GM19025 (cell line): ENCODE measurements at regions not wholly inside any gene's neighbourhood (a gene's known extent, or its start where the extent isn't known, plus 50 kb on each side); places are given as distances from the start of the nearest gene placed in this dataset.
"Not testable (repeated sequence)": the region's sequence is repeated elsewhere in the genome, so short reads cannot be mapped to it uniquely, and the experiment has no call there.

ENCODE experiments used
- ATAC-seq: cut with Tn5 transposase; IDR thresholded peaks from one replicate; pipeline ENCODE4 v1.9.1; 2021; ENCODE audit warnings: mild to moderate bottlenecking, low read depth, moderate library complexity; ENCODE audit not compliant: unreplicated experiment

DNA sequence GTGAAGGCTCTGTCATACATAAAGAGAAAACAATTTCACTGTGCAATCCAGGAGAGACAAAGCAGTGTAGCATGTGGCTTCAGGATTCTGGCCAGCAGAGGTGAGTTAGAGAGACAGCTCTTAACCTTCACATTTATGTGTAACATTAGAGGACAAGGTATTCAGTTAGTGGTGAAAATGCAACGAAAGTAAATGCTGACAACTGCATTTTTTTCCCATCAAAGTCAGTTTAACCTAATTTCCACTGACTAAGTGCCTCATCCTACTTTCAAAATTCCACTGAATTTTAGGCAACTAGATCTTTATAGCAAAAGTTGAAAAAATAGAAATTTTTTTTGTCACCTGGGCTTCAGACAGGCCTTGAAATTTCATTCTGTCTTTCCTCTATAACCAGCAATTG, 130.8 kb upstream of the LNX1 start:
- no peak for ATAC-seq

DNA sequence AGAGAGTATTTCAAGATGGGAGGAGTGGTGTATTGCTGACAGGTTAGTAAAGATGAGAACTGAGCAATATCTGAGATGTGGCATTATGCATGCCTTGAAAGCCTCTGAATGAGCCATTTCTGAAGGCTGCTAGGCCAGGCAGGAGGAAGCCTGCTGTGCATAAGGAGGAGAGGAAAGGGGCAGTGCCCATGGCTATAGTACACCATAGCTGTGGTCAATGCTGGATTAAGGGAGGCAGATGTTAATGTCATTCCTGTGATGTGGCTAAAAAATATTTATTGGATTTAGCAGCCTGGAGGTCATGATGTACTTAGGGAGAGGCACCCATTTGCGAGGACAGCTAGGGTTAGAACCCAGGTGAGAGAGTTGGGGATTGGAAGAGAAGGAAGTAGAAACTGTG, 130.0 kb upstream of the LNX1 start:
- no peak for ATAC-seq

DNA sequence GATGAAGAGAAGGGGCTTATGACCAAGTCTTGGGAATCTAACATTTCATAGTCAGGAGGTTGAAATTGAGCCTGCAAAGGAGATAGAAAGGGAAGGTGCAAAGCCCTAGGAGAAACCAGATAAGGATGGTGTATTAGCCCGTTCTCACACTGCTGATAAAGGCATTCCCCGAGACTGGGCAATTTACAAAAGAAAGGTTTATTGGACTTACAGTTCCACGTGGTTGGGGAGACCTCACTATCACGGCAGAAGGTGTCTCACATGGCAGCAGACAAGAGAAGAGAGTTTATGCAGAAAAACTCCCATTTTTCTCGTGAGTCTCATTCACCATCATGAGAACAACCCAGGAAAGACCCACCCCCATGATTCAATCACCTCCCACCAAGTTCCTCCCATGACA, 129.5 kb upstream of the LNX1 start:
- no peak for ATAC-seq

DNA sequence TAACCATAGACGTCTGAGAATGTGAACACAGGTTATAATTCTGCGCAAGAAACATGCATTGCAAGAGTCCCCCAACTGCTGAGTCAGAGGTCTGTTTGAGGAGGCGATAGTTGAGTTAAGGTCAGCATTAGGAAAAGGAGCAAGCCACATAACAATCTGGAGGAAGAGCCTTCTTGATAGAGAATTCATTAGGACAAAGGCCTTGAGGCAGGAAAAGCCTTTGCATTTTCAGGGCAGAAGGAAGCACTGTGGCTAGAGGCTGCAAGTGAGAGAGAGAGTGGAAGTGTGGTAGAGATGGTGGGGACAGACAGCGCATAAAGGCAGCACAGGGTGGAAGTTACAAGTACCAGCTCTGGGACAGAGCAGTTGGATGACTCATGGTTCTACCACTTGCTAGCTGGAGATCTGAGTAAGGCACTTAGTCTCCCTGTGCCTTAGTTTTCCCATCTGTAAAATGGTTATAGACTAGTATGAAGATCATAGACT, 125.8 kb upstream of the LNX1 start:
- ATAC-seq = no peak

DNA sequence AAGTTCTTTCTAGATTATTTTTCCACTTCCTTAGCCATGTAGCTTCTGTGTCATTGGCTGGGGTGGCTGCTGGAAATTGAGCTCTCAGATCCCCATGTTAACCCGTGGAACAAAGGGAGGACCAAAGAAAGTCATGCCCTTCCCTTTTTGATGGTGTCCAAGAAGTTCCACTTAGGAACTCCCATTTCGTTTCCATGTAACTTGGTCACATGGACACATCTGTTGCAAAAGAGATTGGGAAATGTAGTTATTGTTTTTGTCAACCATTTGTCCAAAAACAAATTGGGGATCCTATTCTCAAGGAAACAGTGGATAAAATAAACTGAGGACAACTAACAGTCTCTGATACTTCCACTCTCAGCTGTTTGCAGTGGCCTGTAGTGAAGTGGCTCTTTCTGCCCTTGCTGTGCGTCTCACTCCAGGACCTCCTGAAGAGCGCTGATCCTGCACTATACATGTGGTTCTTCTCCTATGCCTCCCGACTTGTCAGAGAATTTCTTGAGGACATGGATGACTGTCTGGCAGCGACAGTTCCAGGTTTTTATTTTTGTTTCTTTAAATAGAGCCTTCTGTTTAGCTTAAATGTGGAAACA, 125.3 kb upstream of the LNX1 start:
- ATAC-seq = no peak

DNA sequence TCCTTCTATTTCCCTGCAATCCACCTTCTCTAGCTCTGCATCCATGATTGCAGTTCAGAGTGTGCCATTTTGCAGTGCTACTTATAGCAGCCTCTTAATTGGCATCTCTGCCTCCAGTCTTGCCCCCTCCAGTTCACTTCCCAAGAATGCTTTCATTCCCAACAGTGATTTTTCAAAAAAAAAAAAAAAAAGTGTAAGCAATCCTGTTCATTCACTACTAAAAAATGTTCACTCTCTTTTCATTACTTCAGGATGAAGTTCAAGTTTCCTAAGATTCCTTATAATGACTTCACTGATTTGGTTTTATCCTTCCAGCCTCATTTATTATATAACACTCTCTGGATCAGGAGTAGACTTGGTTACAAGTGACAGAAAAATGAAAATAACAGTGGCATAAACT, 124.7 kb upstream of the LNX1 start:
- no peak for ATAC-seq

DNA sequence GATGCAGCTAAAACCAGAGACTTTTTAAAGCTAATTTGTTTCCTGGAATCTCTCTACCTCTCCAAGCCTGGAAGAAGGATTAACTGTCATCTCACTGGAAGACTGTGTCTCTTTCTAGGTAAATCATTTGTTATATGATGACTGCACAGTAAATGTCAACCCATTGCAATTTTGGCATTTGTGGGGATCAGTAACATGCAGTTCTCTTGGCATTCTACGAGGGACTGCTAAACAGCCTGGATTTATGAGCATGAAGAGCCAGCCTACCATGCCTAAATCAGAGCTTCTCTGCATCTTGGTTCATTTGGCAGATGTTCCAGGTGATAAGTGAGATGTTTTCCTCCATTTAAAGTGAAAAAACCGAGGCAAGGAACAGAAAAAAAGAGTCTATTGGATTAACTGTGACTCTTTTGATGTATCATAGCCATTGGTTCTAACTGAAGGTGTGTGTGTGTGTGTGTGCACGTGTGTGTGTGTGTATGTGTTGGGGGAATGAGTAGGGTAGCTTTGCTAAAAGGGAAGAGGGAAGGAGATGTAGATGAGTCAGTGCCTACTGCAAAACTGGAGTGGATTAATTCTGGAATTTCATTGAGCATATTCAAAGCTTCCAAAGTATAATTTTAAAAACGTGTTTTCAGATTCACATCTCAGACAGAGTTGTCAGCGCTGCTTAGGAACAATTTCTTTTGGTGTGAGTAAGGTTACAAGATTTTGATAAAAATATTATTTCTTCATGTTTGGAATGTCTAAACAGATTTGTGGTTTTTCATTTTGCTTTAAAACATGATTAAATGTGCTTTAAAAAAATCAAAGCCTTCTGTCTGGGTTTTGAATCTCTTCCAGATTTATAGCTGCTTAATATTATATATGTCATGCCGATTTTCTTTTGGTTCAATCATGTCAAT, 123.2 kb upstream of the LNX1 start:
- no peak for ATAC-seq

DNA sequence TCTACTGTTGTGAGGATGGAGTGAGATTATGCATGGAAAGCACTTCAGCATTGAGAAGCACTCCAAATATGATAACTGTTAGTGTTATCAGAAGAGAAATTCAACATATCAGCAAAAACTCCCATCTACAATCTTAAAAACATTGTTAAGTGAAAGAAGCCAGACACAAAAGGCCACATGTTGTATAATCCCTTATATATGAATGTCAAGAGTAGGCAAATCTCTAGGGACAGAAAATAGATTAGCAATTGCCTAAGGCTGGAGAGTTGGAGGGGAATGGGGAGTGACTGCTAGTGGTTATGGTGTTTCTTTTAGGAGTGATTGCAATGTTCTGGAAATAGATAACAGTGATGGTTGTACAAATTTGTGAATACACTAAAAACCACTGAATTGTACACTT, 122.5 kb upstream of the LNX1 start:
- no peak for ATAC-seq

DNA sequence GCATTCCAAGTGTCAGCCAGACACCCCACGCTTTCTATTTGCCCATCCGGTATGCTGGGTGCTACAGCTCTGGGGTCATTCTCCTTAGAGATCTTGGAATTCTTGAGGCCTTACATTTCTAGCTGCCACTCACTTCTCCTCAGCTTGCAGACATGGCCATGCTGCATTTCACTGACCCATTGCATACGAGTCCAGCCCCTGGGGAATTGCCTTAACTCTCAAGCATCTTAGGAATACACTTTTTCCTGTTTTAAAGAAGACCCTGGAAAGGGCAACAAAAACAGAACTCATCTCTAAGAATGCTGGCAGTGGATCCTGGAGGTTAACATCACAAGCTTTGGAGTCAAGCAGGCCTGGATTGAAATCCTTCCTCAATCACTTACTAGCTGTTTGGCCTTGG, 122.0 kb upstream of the LNX1 start:
- ATAC-seq = no peak

DNA sequence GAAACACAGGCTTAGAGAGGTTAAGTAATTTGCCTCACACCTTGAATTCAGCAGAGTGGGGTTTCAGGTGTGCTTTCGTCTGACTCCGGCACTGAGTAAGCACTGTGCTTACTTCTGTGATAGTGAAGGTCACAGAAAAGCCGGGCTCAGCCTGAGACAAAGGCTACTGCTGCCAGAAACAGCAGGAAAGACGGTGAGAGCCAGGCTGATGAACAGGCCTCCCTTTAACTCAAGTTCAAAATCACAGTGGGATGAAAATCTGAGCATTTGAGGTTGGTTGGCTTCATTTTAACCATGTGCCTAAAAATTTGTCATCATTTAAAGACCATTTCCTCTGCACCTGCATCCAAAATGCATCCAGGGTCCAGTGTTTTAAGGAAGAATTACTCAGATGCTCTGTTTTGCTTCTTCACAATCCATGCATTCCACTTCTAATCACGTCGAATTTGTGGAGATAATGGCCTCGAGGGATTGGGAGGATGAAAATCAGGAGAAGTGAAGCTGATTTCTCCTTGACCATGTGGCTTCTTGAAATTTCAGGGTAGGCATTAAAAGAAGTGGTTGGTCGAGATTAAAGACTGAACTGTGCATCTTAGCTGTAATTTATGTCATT, 121.2 kb upstream of the LNX1 start:
- no peak for ATAC-seq

DNA sequence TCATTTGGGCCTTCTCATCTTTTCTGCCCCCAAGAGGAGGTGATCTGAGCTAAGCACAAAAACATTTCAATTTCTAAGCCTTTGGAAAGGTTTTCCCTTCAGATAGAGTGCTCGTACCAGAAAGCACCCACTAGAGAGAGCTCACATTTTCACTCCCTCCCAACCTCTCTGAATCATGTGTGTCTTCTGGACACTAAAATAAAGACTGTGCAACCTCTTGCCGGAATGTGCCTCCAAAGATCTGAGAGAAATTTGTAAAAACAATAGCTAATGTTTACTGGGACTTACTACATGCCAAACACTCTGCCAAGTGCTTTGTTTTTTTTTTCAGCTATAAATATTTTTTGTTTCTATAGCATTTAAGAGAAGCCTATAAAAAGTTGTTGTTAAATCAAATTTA, 120.6 kb upstream of the LNX1 start:
- no peak for ATAC-seq

DNA sequence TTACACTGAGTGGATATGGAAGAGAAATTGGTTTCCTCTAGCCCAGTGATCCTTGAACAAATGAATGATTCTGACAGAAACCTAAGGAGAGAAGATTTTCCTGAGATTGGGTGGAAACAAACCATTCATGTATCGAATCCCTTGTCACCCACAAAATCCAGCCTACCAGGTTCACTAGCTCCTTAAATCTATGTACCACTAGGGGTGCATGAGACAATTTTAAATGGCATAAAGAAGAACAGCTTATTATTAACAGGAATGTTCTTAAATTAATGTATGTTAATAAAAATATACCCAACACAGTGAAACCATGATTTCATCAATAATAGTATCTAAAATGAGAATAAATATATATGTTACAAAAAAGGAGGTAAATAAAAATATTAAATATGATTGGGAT, 118.4 kb upstream of the LNX1 start:
- ATAC-seq = no peak

DNA sequence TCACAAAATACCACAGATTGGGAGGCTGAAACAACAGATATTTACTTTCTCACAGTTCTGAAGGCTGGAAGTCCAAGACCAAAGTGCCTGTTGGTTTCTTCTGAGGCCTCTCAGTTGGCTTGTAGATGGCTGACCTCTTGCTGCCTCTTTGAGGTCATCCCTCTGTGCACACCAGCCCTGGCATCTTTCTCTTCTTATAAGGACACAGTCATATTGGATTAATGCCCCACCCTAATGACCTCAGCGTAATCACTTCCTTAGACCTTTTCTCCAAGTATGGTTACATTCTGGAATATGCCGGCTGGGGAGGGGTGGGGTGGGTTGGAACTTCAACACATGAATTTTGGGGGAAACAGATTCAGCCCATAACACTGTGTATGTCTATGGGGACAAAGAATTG, 116.2 kb upstream of the LNX1 start:
- ATAC-seq = no peak

DNA sequence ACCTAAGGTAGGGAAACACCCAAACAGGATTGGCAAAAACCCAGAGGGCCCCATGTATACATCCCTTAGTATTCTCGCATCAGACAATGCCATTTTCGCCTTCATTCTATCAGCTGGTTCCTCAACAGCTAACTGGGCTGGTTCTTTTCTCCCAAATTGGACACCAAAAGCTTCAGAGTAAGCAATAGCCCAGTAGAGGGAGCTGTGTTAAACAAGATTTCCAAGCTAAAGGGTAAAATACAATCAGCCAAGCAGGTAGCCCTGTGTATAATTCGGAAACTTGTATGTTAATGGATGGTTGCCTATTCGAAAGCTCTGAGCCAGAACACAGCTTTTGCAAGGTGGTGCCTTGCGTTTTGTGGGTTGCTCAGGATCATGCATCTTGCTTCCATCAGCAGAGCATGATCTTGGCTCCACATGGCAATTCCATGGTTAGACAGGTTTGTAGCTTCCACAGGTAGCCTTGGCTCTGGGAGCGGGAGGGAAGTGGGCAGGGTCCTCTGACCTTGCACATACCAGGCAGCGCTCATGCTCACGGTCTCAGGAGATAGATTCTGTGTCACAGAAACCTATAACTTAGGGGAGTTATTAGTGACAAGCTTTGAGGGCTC, 115.2 kb upstream of the LNX1 start:
- no peak for ATAC-seq

DNA sequence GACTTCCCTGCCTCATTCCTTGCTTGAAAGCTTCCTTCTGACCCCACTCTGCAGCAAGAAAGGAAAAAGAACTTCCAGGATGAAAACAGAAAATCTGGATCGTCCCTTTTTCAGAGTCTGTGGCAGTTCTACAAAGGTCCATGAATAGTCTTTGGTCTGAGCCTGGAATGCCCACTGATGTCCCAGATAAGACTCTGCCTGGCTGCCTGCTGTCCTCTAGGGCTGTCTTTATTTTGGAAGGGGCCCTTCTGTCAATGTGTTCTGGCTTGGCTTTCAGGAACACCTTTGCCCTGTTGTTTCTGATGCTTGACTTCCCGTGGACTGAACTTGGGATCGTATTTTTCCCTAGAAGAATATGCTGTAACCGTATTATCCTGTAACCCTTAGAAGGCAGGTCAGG, 114.7 kb upstream of the LNX1 start:
- ATAC-seq = no peak

DNA sequence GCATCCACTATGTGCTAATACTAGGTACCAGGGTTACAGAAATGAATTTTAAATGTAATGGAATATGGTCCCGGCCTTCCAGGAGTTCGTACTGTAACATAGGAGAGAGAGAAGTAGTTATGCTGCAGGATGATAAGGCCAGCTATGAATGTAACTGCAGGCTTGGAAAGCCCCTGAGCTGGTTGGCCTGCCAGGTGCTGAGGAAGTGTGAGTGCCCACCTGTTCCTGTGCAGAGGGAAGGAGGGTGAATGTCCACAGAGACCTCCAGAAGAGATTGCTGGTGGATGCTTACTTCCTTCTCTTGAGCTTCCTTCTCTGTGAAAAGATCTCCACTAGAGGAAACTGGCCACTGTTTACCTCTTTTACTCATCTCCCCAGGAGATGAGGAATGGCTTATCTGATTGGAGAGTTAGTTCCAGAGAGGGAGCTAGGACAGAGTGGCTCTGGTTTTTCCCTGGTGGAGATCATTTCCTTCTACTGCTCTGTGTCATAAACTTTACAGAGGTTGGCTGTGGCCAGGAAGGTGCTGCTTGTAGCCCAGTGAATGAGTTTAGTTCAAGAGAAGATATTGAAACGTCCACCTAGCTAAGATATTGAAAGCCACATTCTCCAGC, 114.0 kb upstream of the LNX1 start:
- ATAC-seq = peak; percentile 24

DNA sequence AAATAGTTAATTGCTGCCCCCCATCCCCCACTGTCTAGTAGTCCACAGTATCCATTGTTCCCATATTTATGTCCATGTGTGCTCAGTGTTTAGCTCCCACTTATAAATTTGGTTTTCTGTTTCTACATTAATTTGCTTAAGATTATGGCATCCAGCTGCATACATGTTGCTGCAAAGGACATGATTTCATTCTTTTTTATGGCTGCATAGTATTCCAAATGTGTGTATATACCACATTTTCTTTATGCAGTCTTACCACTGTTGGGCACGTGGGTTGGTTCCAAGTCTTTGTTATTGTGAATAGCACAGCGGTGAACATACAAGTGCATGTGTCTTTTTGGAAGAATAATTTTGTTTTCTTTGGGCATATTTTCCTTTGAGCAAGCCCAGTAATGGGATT, 113.0 kb upstream of the LNX1 start:
- no peak for ATAC-seq

DNA sequence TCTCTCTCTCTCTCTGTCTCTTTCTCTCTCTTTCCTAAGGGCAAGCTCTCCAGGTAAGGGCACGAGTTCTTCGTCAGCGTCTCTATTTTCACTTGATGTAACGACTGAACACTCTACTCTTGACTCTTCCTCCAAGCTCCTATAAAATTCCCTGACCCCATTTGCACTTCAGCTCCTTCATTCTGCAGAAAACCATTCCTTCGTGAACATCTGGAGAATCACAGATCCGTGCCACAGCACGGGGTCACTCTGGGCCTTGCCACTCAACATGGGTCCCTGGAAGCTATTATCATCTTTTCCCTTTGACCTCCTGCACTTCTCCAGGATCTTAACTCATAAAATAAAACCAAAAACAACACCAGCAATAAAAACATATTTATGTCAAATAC, 112.0 kb upstream of the LNX1 start:
- no peak for ATAC-seq

DNA sequence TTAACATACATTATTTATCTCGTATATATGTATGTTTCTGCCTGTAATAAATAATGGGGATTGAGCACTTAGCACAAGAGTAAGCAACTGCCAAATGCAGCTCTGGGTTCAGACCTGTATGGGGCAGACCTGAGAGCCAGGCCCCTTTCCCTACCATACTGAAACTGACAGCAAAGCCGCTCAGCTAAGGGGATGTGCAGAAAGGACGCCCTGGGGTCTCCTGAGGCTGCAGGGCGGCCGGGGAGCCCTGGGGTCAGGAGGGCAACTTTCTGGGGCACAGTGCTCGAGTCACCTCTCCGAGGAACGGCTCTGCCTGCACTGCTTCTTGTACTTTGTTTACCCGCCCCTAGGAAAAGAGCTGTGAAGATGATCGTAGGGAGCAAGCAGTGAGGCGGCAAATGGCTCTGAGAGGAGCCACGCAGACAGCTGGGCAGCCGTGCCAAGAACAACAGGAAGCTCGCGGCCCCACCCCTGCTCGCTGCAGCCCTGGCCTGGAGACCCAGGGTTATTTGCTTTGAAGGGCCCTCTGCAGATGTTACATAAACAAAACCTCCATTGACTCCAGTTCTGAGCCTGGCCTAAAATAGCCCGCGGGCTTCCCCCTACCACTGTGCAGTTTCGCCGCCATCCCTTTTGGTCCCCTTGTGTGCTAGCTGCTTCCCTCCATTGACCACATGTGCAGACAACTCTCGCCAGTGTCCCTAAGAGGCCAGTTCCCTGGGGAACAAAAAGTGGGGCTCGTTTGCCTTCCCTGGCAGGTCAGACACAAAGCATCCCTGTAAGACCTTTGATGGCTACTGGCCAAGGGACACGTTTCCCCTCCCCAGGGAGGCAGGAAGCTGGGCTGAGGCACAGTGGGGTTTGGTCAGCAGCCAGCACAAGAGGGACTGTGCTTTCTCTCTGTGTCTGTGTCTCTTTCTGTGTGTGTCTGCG, 111.3 kb upstream of the LNX1 start:
- peak; percentile 73 for ATAC-seq

DNA sequence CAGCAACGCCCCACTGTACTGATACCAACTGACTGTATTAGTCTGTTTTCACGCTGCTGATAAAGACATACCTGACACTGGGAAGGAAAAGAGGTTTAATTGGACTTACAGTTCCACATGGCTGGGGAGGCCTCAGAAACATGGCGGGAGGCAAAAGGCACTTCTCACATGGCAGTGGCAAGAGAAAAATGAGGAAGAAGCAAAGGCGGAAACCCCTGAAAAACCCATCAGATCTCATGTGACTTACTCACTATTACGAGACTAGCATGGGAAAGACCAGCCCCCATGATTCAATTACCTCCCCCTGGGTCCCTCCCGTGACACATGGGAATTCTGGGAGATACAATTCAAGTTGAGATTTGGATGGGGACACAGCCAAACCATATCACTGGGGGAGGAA, 110.0 kb upstream of the LNX1 start:
- ATAC-seq = not testable (repeated sequence)
